ENCODE measurements at regions not wholly inside any gene's neighbourhood (a gene's known extent, or its start where the extent isn't known, plus 50 kb on each side); places are given as distances from the start of the nearest gene placed in this dataset.

- TF ChIP-seq EP300 (IDR thresholded peaks at IDR 0.05) (no peak), CTCF (IDR thresholded peaks at IDR 0.05) (no peak), POLR2A (IDR thresholded peaks at IDR 0.05) (no peak)
Observed at GRCh38 chr21:35833991-35834390, 226.3 kb downstream of the SETD4 start.

Data from upper lobe of left lung (tissue), 4 donors.